GM18858 (cell line): ENCODE measurements at regions not wholly inside any gene's neighbourhood (a gene's known extent, or its start where the extent isn't known, plus 50 kb on each side); places are given as distances from the start of the nearest gene placed in this dataset.

ENCODE experiments used
- ATAC-seq: cut with Tn5 transposase; IDR thresholded peaks from one replicate; pipeline ENCODE4 v1.9.1; 2021; ENCODE audit not compliant: unreplicated experiment

GRCh38 chr3:147744967-147745366 lies 335.8 kb downstream of the ZIC1 start:
- no peak for ATAC-seq

- ATAC-seq, result no peak
These were observed 346.1 kb downstream of the ZIC1 start for GRCh38 chr3:147755310-147755709.

- ATAC-seq, result no peak
These were observed 347.3 kb downstream of the ZIC1 start for GRCh38 chr3:147756476-147756875.

- no peak for ATAC-seq
These were observed 348.7 kb downstream of the ZIC1 start for GRCh38 chr3:147757866-147758265.

- ATAC-seq, result no peak
These were observed 349.6 kb downstream of the ZIC1 start for GRCh38 chr3:147758771-147759170.

GRCh38 chr3:147760085-147760484 lies 350.9 kb downstream of the ZIC1 start:
- ATAC-seq, result no peak

- ATAC-seq, result no peak
These were observed 351.8 kb downstream of the ZIC1 start for GRCh38 chr3:147760941-147761340.

- no peak for ATAC-seq
These were observed 364.0 kb downstream of the ZIC1 start for GRCh38 chr3:147773116-147773630.

GRCh38 chr3:147775411-147775810 lies 366.2 kb downstream of the ZIC1 start:
- no peak for ATAC-seq

- ATAC-seq, result no peak
These were observed 366.8 kb downstream of the ZIC1 start for GRCh38 chr3:147775816-147776530.

- no peak for ATAC-seq
These were observed 384.7 kb downstream of the ZIC1 start for GRCh38 chr3:147793841-147794240.

- no peak for ATAC-seq
These were observed 385.4 kb downstream of the ZIC1 start for GRCh38 chr3:147794596-147794995.

GRCh38 chr3:147795418-147795817 lies 386.3 kb downstream of the ZIC1 start:
- ATAC-seq, result no peak

GRCh38 chr3:147797095-147797494 lies 387.9 kb downstream of the ZIC1 start:
- ATAC-seq, result no peak

GRCh38 chr3:147799601-147800000 lies 390.4 kb downstream of the ZIC1 start:
- ATAC-seq, result no peak

GRCh38 chr3:147807776-147808175 lies 398.6 kb downstream of the ZIC1 start:
- no peak for ATAC-seq

- no peak for ATAC-seq
These were observed 400.0 kb downstream of the ZIC1 start for GRCh38 chr3:147809206-147809605.

GRCh38 chr3:147812186-147812911 lies 403.2 kb downstream of the ZIC1 start:
- no peak for ATAC-seq

GRCh38 chr3:147813256-147813655 lies 404.1 kb downstream of the ZIC1 start:
- no peak for ATAC-seq

- ATAC-seq, result no peak
These were observed 407.6 kb downstream of the ZIC1 start for GRCh38 chr3:147816752-147817151.

- no peak for ATAC-seq
These were observed 423.4 kb downstream of the ZIC1 start for GRCh38 chr3:147832611-147833010.

GRCh38 chr3:147836330-147836729 lies 427.2 kb downstream of the ZIC1 start:
- no peak for ATAC-seq
